ENCODE measurements at regions not wholly inside any gene's neighbourhood (a gene's known extent, or its start where the extent isn't known, plus 50 kb on each side); places are given as distances from the start of the nearest gene placed in this dataset.
A peak's percentile ranks its signal among the peaks of the same experiment; 100 is the strongest.

DNA sequence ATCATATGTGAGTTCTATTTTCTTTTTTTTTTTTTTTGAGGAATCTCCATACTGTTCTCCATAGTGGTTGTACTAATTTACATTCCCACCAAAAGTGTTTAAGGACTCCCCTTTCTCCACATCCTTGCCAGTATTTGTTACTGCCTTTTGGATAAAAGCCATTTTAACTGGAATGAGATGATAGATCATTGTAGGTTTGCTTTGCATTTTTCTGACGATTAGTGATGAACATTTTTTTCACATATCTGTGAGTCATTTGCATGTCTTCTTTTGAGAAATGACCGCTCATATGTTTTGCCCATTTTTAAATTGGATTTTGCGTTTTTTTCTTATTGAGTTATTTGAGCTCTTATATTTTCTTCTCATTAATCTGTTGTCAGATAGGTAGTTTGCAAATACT, 394.8 kb downstream of the LRFN5 start:
- no peak for DNase-seq (ENCODE audit: low read depth)
- TF ChIP-seq, protein P1, sequence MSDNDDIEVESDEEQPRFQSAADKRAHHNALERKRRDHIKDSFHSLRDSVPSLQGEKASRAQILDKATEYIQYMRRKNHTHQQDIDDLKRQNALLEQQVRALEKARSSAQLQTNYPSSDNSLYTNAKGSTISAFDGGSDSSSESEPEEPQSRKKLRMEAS (IDR thresholded peaks at IDR 0.05; ENCODE audit: low read depth, low read length) = no peak
- TF ChIP-seq, protein P2, sequence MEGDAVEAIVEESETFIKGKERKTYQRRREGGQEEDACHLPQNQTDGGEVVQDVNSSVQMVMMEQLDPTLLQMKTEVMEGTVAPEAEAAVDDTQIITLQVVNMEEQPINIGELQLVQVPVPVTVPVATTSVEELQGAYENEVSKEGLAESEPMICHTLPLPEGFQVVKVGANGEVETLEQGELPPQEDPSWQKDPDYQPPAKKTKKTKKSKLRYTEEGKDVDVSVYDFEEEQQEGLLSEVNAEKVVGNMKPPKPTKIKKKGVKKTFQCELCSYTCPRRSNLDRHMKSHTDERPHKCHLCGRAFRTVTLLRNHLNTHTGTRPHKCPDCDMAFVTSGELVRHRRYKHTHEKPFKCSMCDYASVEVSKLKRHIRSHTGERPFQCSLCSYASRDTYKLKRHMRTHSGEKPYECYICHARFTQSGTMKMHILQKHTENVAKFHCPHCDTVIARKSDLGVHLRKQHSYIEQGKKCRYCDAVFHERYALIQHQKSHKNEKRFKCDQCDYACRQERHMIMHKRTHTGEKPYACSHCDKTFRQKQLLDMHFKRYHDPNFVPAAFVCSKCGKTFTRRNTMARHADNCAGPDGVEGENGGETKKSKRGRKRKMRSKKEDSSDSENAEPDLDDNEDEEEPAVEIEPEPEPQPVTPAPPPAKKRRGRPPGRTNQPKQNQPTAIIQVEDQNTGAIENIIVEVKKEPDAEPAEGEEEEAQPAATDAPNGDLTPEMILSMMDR (IDR thresholded peaks at IDR 0.05; ENCODE audit: low read depth, low read length) = no peak
- TF ChIP-seq MYC (IDR thresholded peaks at IDR 0.05; ENCODE audit: low read depth, low read length) = no peak
- TF ChIP-seq POLR2A (IDR thresholded peaks at IDR 0.05; ENCODE audit: extremely low read depth, insufficient read length) = no peak
- no peak overlapping the region for H3K4me3 ChIP-seq (ENCODE audit: low read depth, low read length)

DNA sequence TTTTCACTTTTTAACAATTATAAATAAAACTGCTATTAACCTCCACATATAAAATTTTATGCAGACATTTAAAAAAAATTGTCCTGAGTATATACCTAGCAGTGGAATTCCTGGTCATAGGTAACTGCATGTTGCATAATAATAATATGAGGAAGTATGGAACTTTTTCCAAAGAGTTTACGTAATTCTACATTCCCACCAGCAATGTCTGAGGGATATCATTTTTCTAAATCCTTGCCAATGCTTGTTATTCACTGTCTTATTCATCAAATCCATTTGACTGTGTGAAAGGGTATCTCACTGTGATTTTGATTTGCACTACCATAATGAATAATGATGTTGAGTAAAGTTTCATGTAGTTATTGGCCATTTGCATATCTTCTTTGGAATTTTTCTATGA, 393.8 kb downstream of the LRFN5 start:
- no peak overlapping the region for H3K4me3 ChIP-seq (ENCODE audit: low read depth, low read length)
- no peak for DNase-seq (ENCODE audit: low read depth)
- TF ChIP-seq POLR2A (IDR thresholded peaks at IDR 0.05; ENCODE audit: extremely low read depth, insufficient read length) = no peak
- TF ChIP-seq MYC (IDR thresholded peaks at IDR 0.05; ENCODE audit: low read depth, low read length) = no peak
- TF ChIP-seq, protein P2 (IDR thresholded peaks at IDR 0.05; ENCODE audit: low read depth, low read length) = no peak
- TF ChIP-seq, protein P1 (IDR thresholded peaks at IDR 0.05; ENCODE audit: low read depth, low read length) = no peak

DNA sequence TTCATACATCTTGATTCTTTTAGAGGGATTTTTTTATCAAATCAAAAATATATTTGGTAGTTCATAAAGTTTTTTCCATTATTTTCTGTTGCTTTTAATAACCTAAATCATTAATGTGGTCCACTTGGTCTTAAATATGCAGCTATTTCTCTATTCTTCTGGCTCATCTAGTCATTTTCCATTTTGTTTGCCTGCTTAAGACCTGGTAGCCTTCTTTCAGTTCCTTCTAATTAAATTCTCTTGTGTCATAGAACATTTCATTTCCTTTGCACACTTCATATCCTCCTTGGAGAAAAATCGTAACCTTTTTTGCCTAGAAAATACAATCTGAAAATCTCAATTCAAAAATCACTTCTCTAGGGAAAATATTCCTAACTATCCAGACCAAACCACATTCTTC, 387.0 kb downstream of the LRFN5 start:
- DNase-seq (ENCODE audit: low read depth) = no peak
- no peak overlapping the region for H3K4me3 ChIP-seq (ENCODE audit: low read depth, low read length)
- TF ChIP-seq POLR2A (IDR thresholded peaks at IDR 0.05; ENCODE audit: extremely low read depth, insufficient read length) = no peak
- TF ChIP-seq, protein P1 (IDR thresholded peaks at IDR 0.05; ENCODE audit: low read depth, low read length) = no peak
- TF ChIP-seq MYC (IDR thresholded peaks at IDR 0.05; ENCODE audit: low read depth, low read length) = no peak

DNA sequence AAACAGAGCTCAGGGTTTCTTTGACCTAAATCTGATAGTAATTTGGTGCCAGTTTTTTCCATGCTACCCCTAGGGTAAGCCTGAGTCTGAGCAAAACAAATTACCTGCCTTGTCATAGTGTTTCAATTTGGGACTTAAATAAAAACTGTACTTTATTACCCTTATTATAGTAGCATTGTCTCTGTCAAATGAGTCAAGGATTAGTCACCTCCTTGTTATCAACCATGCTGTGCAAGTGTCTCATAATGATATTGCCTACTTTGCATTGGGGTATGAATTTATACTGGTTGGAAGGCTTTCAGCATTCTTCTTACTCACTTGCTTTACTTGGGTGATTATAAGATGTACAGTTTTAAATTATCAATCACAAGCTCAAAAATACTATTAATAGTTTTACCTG, 380.0 kb downstream of the LRFN5 start:
- H3K4me3 ChIP-seq (ENCODE audit: low read depth, low read length) = no peak overlapping the region
- TF ChIP-seq, protein P1 (IDR thresholded peaks at IDR 0.05; ENCODE audit: low read depth, low read length) = no peak
- no peak for TF ChIP-seq POLR2A (IDR thresholded peaks at IDR 0.05; ENCODE audit: extremely low read depth, insufficient read length)
- no peak for TF ChIP-seq MYC (IDR thresholded peaks at IDR 0.05; ENCODE audit: low read depth, low read length)
- TF ChIP-seq, protein P2 (IDR thresholded peaks at IDR 0.05; ENCODE audit: low read depth, low read length) = no peak
- no peak for DNase-seq (ENCODE audit: low read depth)

DNA sequence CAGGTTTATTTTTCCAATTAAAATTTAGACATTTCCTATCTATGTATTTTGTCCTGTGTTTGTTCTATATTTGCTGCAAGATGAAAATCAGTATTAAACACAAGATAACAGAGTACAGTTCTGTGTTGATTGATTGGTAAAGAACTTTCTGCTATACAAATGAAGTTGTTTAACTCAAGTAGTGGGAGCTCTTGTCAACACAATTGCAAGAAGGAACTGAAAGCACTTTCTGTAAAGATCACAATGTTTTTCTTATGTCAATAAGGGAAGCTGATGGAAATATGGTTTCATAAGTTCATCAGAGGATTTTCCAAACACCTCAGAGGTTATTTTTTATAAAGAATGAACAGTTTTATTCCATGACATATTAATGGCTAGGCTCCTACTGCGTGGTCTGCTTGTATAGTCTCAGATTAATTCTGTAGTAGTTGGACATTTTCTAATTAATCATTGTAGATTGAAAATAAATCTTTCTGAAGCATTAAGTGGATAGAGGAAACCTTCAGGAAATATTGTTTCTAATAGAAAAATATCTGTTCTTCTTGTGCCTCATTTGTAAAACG, 379.5 kb downstream of the LRFN5 start:
- TF ChIP-seq MYC (IDR thresholded peaks at IDR 0.05; ENCODE audit: low read depth, low read length) (no peak), POLR2A (IDR thresholded peaks at IDR 0.05; ENCODE audit: extremely low read depth, insufficient read length) (no peak)
- TF ChIP-seq, protein P1 (IDR thresholded peaks at IDR 0.05; ENCODE audit: low read depth, low read length) = no peak
- TF ChIP-seq, protein P2 (IDR thresholded peaks at IDR 0.05; ENCODE audit: low read depth, low read length) = no peak
- no peak for DNase-seq (ENCODE audit: low read depth)
- H3K4me3 ChIP-seq (ENCODE audit: low read depth, low read length) = no peak overlapping the region

DNA sequence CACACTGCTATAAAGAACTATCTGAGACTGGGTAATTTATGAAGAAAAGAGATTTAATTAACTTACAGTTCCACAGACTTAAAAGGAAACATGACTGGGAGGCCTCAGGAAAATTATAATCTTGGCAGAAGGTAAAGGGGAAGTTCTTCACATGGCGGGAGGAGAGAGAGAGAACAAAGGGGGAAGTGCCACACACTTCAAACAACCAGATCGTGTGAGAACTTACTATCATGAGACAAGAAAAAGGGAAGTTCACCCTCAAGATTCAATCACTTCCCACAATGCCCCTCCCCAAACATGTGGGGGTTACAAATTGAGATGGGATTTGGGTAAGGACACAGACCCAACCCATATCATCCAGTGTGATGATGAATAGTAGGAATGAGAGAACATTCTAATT, 366.5 kb downstream of the LRFN5 start:
- peak; percentile 51 for DNase-seq (ENCODE audit: low read depth)
- no peak overlapping the region for H3K4me3 ChIP-seq (ENCODE audit: low read depth, low read length)
- TF ChIP-seq, protein P2 (IDR thresholded peaks at IDR 0.05; ENCODE audit: low read depth, low read length) = no peak
- TF ChIP-seq, protein P1 (IDR thresholded peaks at IDR 0.05; ENCODE audit: low read depth, low read length) = no peak
- TF ChIP-seq MYC (IDR thresholded peaks at IDR 0.05; ENCODE audit: low read depth, low read length) = no peak
- TF ChIP-seq POLR2A (IDR thresholded peaks at IDR 0.05; ENCODE audit: extremely low read depth, insufficient read length) = no peak

Data from NB4 (cell line).